Heart left ventricle (tissue), 16 donors: ENCODE measurements at regions not wholly inside any gene's neighbourhood (a gene's known extent, or its start where the extent isn't known, plus 50 kb on each side); places are given as distances from the start of the nearest gene placed in this dataset.

Experiments used
- ATAC-seq, 4 donors: fragments of 200-7000 bp; cut with Tn5 transposase; one replicate each; pipeline ENCODE4 v1.9.1; 2020 to 2022; ENCODE audit warnings: moderate library complexity in 4 of 4, mild to moderate bottlenecking in 3 of 4, moderate number of reproducible peaks in 1 of 4
- DNase-seq, 5 donors: peaks; one replicate each; pipeline ENCODE4 v3.0.0-alpha.2; 2020
- H3K27ac ChIP-seq, 12 donors: fragments of 200-600 bp; sonication (generic) in 4 of 12; one replicate each; pipeline versions ENCODE4 v1.5.0 to v1.8.0; 2016 to 2022; ENCODE audit warnings: mild to moderate bottlenecking in 2 of 12
- H3K27me3 ChIP-seq, 9 donors: fragments of 200-600 bp; sonication (generic) in 2 of 9; one replicate each; pipeline versions ENCODE4 v1.5.1 to v1.8.0; 2016 to 2022; ENCODE audit warnings: mild to moderate bottlenecking in 3 of 9
- H3K36me3 ChIP-seq, 9 donors: fragments of 200-600 bp; sonication (generic) in 2 of 9; one replicate each; pipeline versions ENCODE4 v1.5.0 to v1.8.0; 2018 to 2022; ENCODE audit warnings: mild to moderate bottlenecking in 2 of 9
- H3K4me1 ChIP-seq, 12 donors: fragments of 200-600 bp; sonication (generic) in 4 of 12; one replicate each; pipeline versions ENCODE4 v1.5.0 to v1.8.0; 2016 to 2022; ENCODE audit warnings: mild to moderate bottlenecking in 3 of 12
- H3K4me3 ChIP-seq, 12 donors: fragments of 200-600 bp; sonication (generic) in 4 of 12; one replicate each; pipeline versions ENCODE4 v1.5.0 to v1.8.0; 2017 to 2022; ENCODE audit warnings: mild to moderate bottlenecking in 9 of 12, moderate library complexity in 4 of 12
- H3K9me3 ChIP-seq, 12 donors: fragments of 200-600 bp; sonication (generic) in 4 of 12; one replicate each; pipeline versions ENCODE4 v1.5.0 to v1.8.0; 2016 to 2022; ENCODE audit warnings: mild to moderate bottlenecking in 1 of 12
- CTCF ChIP-seq, 12 donors: fragments of 200-600 bp; sonication (generic) in 4 of 12; IDR thresholded peaks; one replicate each; pipeline versions ENCODE4 v1.5.0 to v1.8.0; 2018 to 2022; ENCODE audit warnings: antibody characterized with exemption in 12 of 12, mild to moderate bottlenecking in 5 of 12
- POLR2A ChIP-seq, 2 donors: fragments of 450-650 bp; IDR thresholded peaks; one replicate each; pipeline ENCODE4 v1.6.1; 2017; ENCODE audit warnings: antibody characterized with exemption in 2 of 2, mild to moderate bottlenecking in 2 of 2, moderate library complexity in 2 of 2
- WGBS, 4 donors: extraction: QIAGEN DNeasy Blood & Tissue Kit in 2 of 4; methylation state at CpG; one replicate each; pipeline versions ENCODE4 v1.1.5 to v1.1.7; 2013 to 2018; 5-methylcytosine and 5-hydroxymethylcytosine counted together
- intact Hi-C, 10 donors: fragments of 100-400 bp; cut with DNase I; formaldehyde crosslinking; loops; one replicate each; pipeline versions ENCODE4 v1.11.1 to v1.14.2; 2022
- donor health status: ischemic (EF 13 %, LVEDD 7.1; RV severe dilation, severe dysfunction).
- donor health status: healthy with polysubstance abuse.
- donor health status: DM: no; HTN: yes; CAD: no.
- donor health status: DM: no; HTN: no; CAD: no.
- donor health status: ischemic (EF 25% LVEDD 6.9; RV normal size, moderate dysfunction).
- donor health status: ischemic (EF 25% LVEDD 5.7; RV mildly dilated, moderate dysfunction).
- donor health status: healthy.
- donor health status: DM: yes; HTN: yes; CAD: no.
- donor health status: ischemic (EF 35%, LVEDD 5.7; RV mildly dilated, moderate dysfunction).
- donor health status: nonischemic (EF 11% LVEDD 7.7; RV severe dilation, severe dysfunction).
- donor health status: DM: yes; HTN: yes; CAD: no.
- donor health status: PGD.
- donor health status: ischemic (EF 29% LVEDD 5.4; RV normal size, mild dysfunction).
- donor health status: nonischemic (EF 23%, LVEDD 6.1; RV moderate dilation, normal function).

GRCh38 chr1:217096200-217096599 lies 373.0 kb upstream of the ESRRG start:
- intact Hi-C loops: loop anchor here in 1 of 10 donors (5.0 kb wide), 1 partner anchor 36 kb away; no protein-coding TSS in a partner anchor
- Histone ChIP-seq H3K4me3 (no peak overlapping the region), H3K36me3 (peaks cover 0 to 3% (median 0%) of the 10 kb centered on the region in 9 donors), H3K27ac (no peak overlapping the region), H3K4me1 (peaks cover 0 to 7% (median 1%) of the 10 kb centered on the region in 12 donors), H3K9me3 (no peaks in the 10 kb centered on the region), H3K27me3 (no peaks in the 10 kb centered on the region)
- WGBS, 4 donors: 65 to 72% (median 68%) methylated on average over 7 of the region's 7 CpGs
- no peak for DNase-seq
- TF ChIP-seq CTCF (IDR thresholded peaks at IDR 0.05) (no peak), POLR2A (IDR thresholded peaks at IDR 0.05) (no peak)
- ATAC-seq: peak in 3 of 4 donors; percentile 65 to 93 (median 76)

- H3K36me3 ChIP-seq: peaks cover 0 to 3% (median 0%) of the 10 kb centered on the region in 9 donors
- no peak for DNase-seq
- no peak for TF ChIP-seq CTCF (IDR thresholded peaks at IDR 0.05)
- TF ChIP-seq POLR2A (IDR thresholded peaks at IDR 0.05): no peak
- peaks cover 0 to 1% (median 0%) of the 10 kb centered on the region in 9 donors for H3K27me3 ChIP-seq
- 76 to 87% (median 84%) methylated on average over 2 of the region's 2 CpGs for WGBS, 4 donors
- H3K4me3 ChIP-seq: no peak overlapping the region
- H3K9me3 ChIP-seq: no peaks in the 10 kb centered on the region
- ATAC-seq: no peak
- intact Hi-C loops: loop anchor here in 1 of 10 donors (5.0 kb wide), 1 partner anchor 37 kb away; no protein-coding TSS in a partner anchor
- H3K27ac ChIP-seq: no peak overlapping the region
- H3K4me1 ChIP-seq: peaks cover 0 to 16% (median 3%) of the 10 kb centered on the region in 12 donors
These were observed 371.9 kb upstream of the ESRRG start for GRCh38 chr1:217095050-217095622.

- no peaks in the 10 kb centered on the region for H3K9me3 ChIP-seq
- 56 to 74% (median 69%) methylated on average over 4 of the region's 4 CpGs for WGBS, 4 donors
- peaks cover 0 to 16% (median 3%) of the 10 kb centered on the region in 12 donors for H3K4me1 ChIP-seq
- peaks cover 0 to 3% (median 0%) of the 10 kb centered on the region in 9 donors for H3K36me3 ChIP-seq
- no peak for DNase-seq
- TF ChIP-seq POLR2A (IDR thresholded peaks at IDR 0.05) (no peak), CTCF (IDR thresholded peaks at IDR 0.05) (no peak)
- H3K27me3 ChIP-seq: peaks cover 0 to 14% (median 0%) of the 10 kb centered on the region in 9 donors
- peak overlapping the region in 6 of 12 donors; percentile 53 to 79 (median 62) for H3K4me3 ChIP-seq
- peak overlapping the region in 9 of 12 donors; percentile 7 to 98 (median 82) for H3K27ac ChIP-seq
- intact Hi-C loops: loop anchor here in 1 of 10 donors (2.0 kb wide), 1 partner anchor 43 kb away; no protein-coding TSS in a partner anchor
- ATAC-seq: no peak
These were observed 368.3 kb upstream of the ESRRG start for GRCh38 chr1:217091561-217091960.

GRCh38 chr1:217090060-217090911 lies 367.1 kb upstream of the ESRRG start:
- 8 to 14% (median 11%) methylated on average over 24 of the region's 24 CpGs for WGBS, 4 donors
- peaks cover 0 to 3% (median 0%) of the 10 kb centered on the region in 9 donors for H3K36me3 ChIP-seq
- ATAC-seq (peak; percentile 46 to 62 (median 53)), DNase-seq (peak in 1 of 5 donors; percentile 40)
- H3K4me3 ChIP-seq: peak overlapping the region; percentile 35 to 79 (median 54)
- H3K27ac ChIP-seq: peak overlapping the region; percentile 35 to 98 (median 82)
- no peak for TF ChIP-seq POLR2A (IDR thresholded peaks at IDR 0.05)
- TF ChIP-seq CTCF (IDR thresholded peaks at IDR 0.05): no peak
- no peaks in the 10 kb centered on the region for H3K9me3 ChIP-seq
- intact Hi-C loops: loop anchor here in 1 of 10 donors (2.0 kb wide), 1 partner anchor 45 kb away; no protein-coding TSS in a partner anchor
- H3K4me1 ChIP-seq: peaks cover 0 to 16% (median 3%) of the 10 kb centered on the region in 12 donors
- peaks cover 0 to 14% (median 0%) of the 10 kb centered on the region in 9 donors for H3K27me3 ChIP-seq
